GM23338 (cell line): ENCODE measurements at regions not wholly inside any gene's neighbourhood (a gene's known extent, or its start where the extent isn't known, plus 50 kb on each side); places are given as distances from the start of the nearest gene placed in this dataset.

Source experiments
- ATAC-seq: fragments of 200-7000 bp; cut with Tn5 transposase; 3 replicates; pipeline ENCODE4 v1.9.1; 2020
- DNase-seq: peaks from one replicate; pipeline ENCODE4 v3.0.0-alpha.2; 2015; ENCODE audit warnings: low spot score
- H2AFZ ChIP-seq: fragments of 200-600 bp; sonication (generic); 2 replicates; pipeline ENCODE4 v1.8.0; 2016; ENCODE audit warnings: antibody characterized with exemption, mild to moderate bottlenecking, moderate library complexity
- H3F3A ChIP-seq: fragments of 200-600 bp; sonication (generic); replicated peaks from 2 replicates; pipeline ENCODE4 v1.8.0; 2017; ENCODE audit warnings: antibody characterized with exemption, mixed run types, low read depth
- H3K27ac ChIP-seq: fragments of 200-600 bp; sonication (generic); 2 replicates; pipeline ENCODE4 v1.6.1; 2016; ENCODE audit warnings: low read depth
- H3K27me3 ChIP-seq: fragments of 200-600 bp; sonication (generic); 2 replicates; pipeline ENCODE4 v1.8.0; 2016; ENCODE audit warnings: mild to moderate bottlenecking, mixed run types, moderate library complexity; ENCODE audit not compliant: insufficient read depth
- H3K36me3 ChIP-seq: fragments of 200-600 bp; sonication (generic); 2 replicates; pipeline ENCODE4 v1.8.0; 2016; ENCODE audit warnings: mild to moderate bottlenecking; ENCODE audit not compliant: insufficient read depth
- H3K4me1 ChIP-seq: fragments of 200-600 bp; sonication (generic); 2 replicates; pipeline ENCODE4 v1.8.0; 2016; ENCODE audit warnings: mild to moderate bottlenecking, moderate library complexity; ENCODE audit not compliant: insufficient read depth
- H3K4me2 ChIP-seq: fragments of 200-600 bp; sonication (generic); 2 replicates; pipeline ENCODE4 v1.7.1; 2017; ENCODE audit warnings: mixed run types
- H3K4me3 ChIP-seq: fragments of 200-600 bp; sonication (generic); 2 replicates; pipeline ENCODE4 v1.6.1; 2016; ENCODE audit warnings: mixed run types
- H3K79me2 ChIP-seq: fragments of 200-600 bp; sonication (generic); replicated peaks from 2 replicates; pipeline ENCODE4 v1.8.0; 2017; ENCODE audit warnings: mild to moderate bottlenecking; ENCODE audit not compliant: insufficient read depth
- H3K9me2 ChIP-seq: fragments of 200-600 bp; sonication (generic); 2 replicates; pipeline ENCODE4 v1.8.0; 2017; ENCODE audit not compliant: insufficient read depth
- H4K20me1 ChIP-seq: fragments of 200-600 bp; sonication (generic); replicated peaks from 2 replicates; pipeline ENCODE4 v1.8.0; 2017; ENCODE audit warnings: mild to moderate bottlenecking; ENCODE audit not compliant: insufficient read depth
- H3K27ac Mint-ChIP-seq: 2 replicates; pipeline ENCODE4 v1.8.0; 2020; ENCODE audit warnings: inconsistent platforms, mild to moderate bottlenecking, moderate library complexity, mixed read lengths
- H3K27me3 Mint-ChIP-seq: 3 replicates; pipeline ENCODE4 v1.8.0; 2022; ENCODE audit warnings: low read depth, mild to moderate bottlenecking, moderate library complexity, mixed read lengths, inconsistent platforms; ENCODE audit not compliant: insufficient read depth, poor library complexity
- H3K36me3 Mint-ChIP-seq: 3 replicates; pipeline ENCODE4 v1.8.0; 2021; ENCODE audit warnings: low read depth, mild to moderate bottlenecking, inconsistent platforms, moderate library complexity, mixed read lengths
- H3K4me1 Mint-ChIP-seq: 3 replicates; pipeline ENCODE4 v1.8.0; 2020; ENCODE audit warnings: mild to moderate bottlenecking, inconsistent platforms, mixed read lengths
- H3K4me3 Mint-ChIP-seq: 3 replicates; pipeline ENCODE4 v1.8.0; 2021; ENCODE audit warnings: moderate library complexity, mild to moderate bottlenecking, inconsistent platforms, mixed read lengths
- H3K9me3 Mint-ChIP-seq: 3 replicates; pipeline ENCODE4 v1.8.0; 2020; ENCODE audit warnings: moderate library complexity, mild to moderate bottlenecking, inconsistent platforms, mixed read lengths
- CREB1 ChIP-seq: fragments of 250-450 bp; sonication (Bioruptor Pico); IDR thresholded peaks from 2 replicates; pipeline ENCODE4 v1.5.0; 2020; ENCODE audit warnings: low read depth, mild to moderate bottlenecking, moderate library complexity
- CTCF ChIP-seq, 2 experiments: fragments of 200-600 bp in 1 of 2; sonication (generic) in 1 of 2; conservative IDR thresholded peaks; 2 replicates each; pipeline versions ENCODE4 v1.5.1 to v1.6.1; 2016 to 2017; ENCODE audit warnings: antibody characterized with exemption in 2 of 2, low read depth in 2 of 2, mild to moderate bottlenecking in 2 of 2, moderate library complexity in 1 of 2
- ETS1 ChIP-seq: IDR thresholded peaks from 2 replicates; pipeline ENCODE4 v1.6.1; 2016; ENCODE audit warnings: antibody characterized with exemption
- EZH2 ChIP-seq: fragments of 200-600 bp; sonication (generic); IDR thresholded peaks from one replicate; pipeline ENCODE4 v1.8.0; 2017; ENCODE audit warnings: antibody characterized with exemption, mild to moderate bottlenecking, low read depth; ENCODE audit not compliant: unreplicated experiment
- EZH2phosphoT487 ChIP-seq: fragments of 200-600 bp; sonication (generic); IDR thresholded peaks from one replicate; pipeline ENCODE4 v1.8.1; 2018; ENCODE audit warnings: antibody characterized with exemption; ENCODE audit not compliant: unreplicated experiment
- JUNB ChIP-seq: IDR thresholded peaks from one replicate; pipeline ENCODE4 v1.6.1; 2016; ENCODE audit warnings: antibody characterized with exemption; ENCODE audit not compliant: unreplicated experiment
- NANOG ChIP-seq: IDR thresholded peaks from 2 replicates; pipeline ENCODE4 v1.6.1; 2016; ENCODE audit warnings: antibody characterized with exemption, borderline replicate concordance
- POLR2AphosphoS5 ChIP-seq: IDR thresholded peaks from 2 replicates; pipeline ENCODE4 v1.6.1; 2016; ENCODE audit warnings: antibody characterized with exemption, low read depth
- REST ChIP-seq: IDR thresholded peaks from one replicate; pipeline ENCODE4 v1.6.1; 2018; ENCODE audit warnings: antibody characterized with exemption; ENCODE audit not compliant: unreplicated experiment
- STAT1 ChIP-seq: IDR thresholded peaks from one replicate; pipeline ENCODE4 v1.6.1; 2016; ENCODE audit warnings: antibody characterized with exemption; ENCODE audit not compliant: unreplicated experiment
- ZNF114 ChIP-seq: fragments of 250-450 bp; sonication (Bioruptor Pico); IDR thresholded peaks from 2 replicates; pipeline ENCODE4 v1.5.0; 2020; ENCODE audit warnings: mild to moderate bottlenecking, moderate library complexity
- ZNF331 ChIP-seq: fragments of 250-450 bp; sonication (Bioruptor Pico); IDR thresholded peaks from 2 replicates; pipeline ENCODE4 v1.5.0; 2020; ENCODE audit warnings: low read depth, mild to moderate bottlenecking, moderate library complexity
- ZNF462 ChIP-seq: fragments of 250-450 bp; sonication (Bioruptor Pico); IDR thresholded peaks from 2 replicates; pipeline ENCODE4 v1.5.0; 2020; ENCODE audit warnings: mild to moderate bottlenecking, moderate library complexity

- H3K27ac Mint-ChIP-seq = no peak overlapping the region; the same call in 1 of the 2 replicates
Observed at GRCh38 chrX:137982472-137983172, 416.7 kb downstream of the ZIC3 start.

More at GRCh38 chrX:137982472-137983172, 416.7 kb downstream of the ZIC3 start:
- no peak for TF ChIP-seq ETS1
- no peak for TF ChIP-seq POLR2AphosphoS5
- no peak for TF ChIP-seq EZH2
- no peak for TF ChIP-seq JUNB
- TF ChIP-seq CREB1 = no peak
- no peak for TF ChIP-seq ZNF462 (CRISPR knock-in tag)
- TF ChIP-seq CTCF (conservative IDR thresholded peaks at IDR 0.05; ENCODE audit: low read depth in 2 of 2) = no peak
- TF ChIP-seq ZNF114 (CRISPR knock-in tag) = no peak
- no peak for TF ChIP-seq STAT1
- no peak; the same call in 1 of the 2 replicates for TF ChIP-seq NANOG
- TF ChIP-seq REST = no peak
- TF ChIP-seq EZH2phosphoT487 = no peak
- no peak for TF ChIP-seq ZNF331 (CRISPR knock-in tag)
- Mint-ChIP-seq H3K4me3 (no peak overlapping the region), H3K36me3 (no peaks in the 10 kb centered on the region), H3K27me3 (peaks cover 6% of the 10 kb centered on the region), H3K9me3 (no peaks in the 10 kb centered on the region), H3K4me1 (peaks cover 31% of the 10 kb centered on the region)
- Histone ChIP-seq H2AFZ (no peak overlapping the region), H3K27me3 (no peaks in the 10 kb centered on the region), H3K36me3 (no peaks in the 10 kb centered on the region), H3F3A (no peaks in the 10 kb centered on the region), H3K27ac (peak overlapping the region; percentile 62; the same call in 1 of the 2 replicates), H3K79me2 (no peaks in the 10 kb centered on the region), H3K9me2 (no peaks in the 10 kb centered on the region), H3K4me1 (peaks cover 25% of the 10 kb centered on the region), H3K4me3 (0 out of 2 replicates have a peak overlapping the region, but pooled peaks have one; percentile 18), H4K20me1 (no peaks in the 10 kb centered on the region), H3K4me2 (peak overlapping the region; percentile 66)
- DNase-seq = no peak
- ATAC-seq = no peak
